IPS-20b (cell line): ENCODE measurements at regions not wholly inside any gene's neighbourhood (a gene's known extent, or its start where the extent isn't known, plus 50 kb on each side); places are given as distances from the start of the nearest gene placed in this dataset.

Source experiments
- H3K27ac ChIP-seq: one replicate; pipeline ENCODE4 v1.5.1; 2013; ENCODE audit warnings: low read length
- H3K27me3 ChIP-seq: 2 replicates; pipeline ENCODE4 v1.6.1; 2013; ENCODE audit warnings: mild to moderate bottlenecking, low read length, inconsistent platforms; ENCODE audit not compliant: insufficient read depth
- H3K36me3 ChIP-seq: 2 replicates; pipeline ENCODE4 v1.6.1; 2013; ENCODE audit warnings: low read depth, mild to moderate bottlenecking, inconsistent platforms, low read length, moderate library complexity; ENCODE audit not compliant: insufficient read depth
- H3K4me1 ChIP-seq: 2 replicates; pipeline ENCODE4 v1.6.1; 2013; ENCODE audit warnings: mild to moderate bottlenecking, control low read depth, inconsistent platforms, low read length, moderate library complexity; ENCODE audit not compliant: insufficient read depth
- H3K4me3 ChIP-seq: 2 replicates; pipeline ENCODE4 v1.5.1; 2013; ENCODE audit warnings: mild to moderate bottlenecking, low read length, inconsistent platforms
- H3K9ac ChIP-seq: 2 replicates; pipeline ENCODE4 v1.6.1; 2013; ENCODE audit warnings: low read depth, mild to moderate bottlenecking, inconsistent platforms, low read length, moderate library complexity
- H3K9me3 ChIP-seq: 2 replicates; pipeline ENCODE4 v1.6.1; 2013; ENCODE audit warnings: mild to moderate bottlenecking, low read depth, low read length, inconsistent platforms; ENCODE audit not compliant: insufficient read depth

GRCh38 chr1:87196110-87196827 lies 132.4 kb upstream of the LMO4 start:
- H3K4me1 ChIP-seq, result peaks cover 7% of the 10 kb centered on the region; the same call in 1 of the 2 replicates
- no peak overlapping the region for H3K9ac ChIP-seq
- H3K27ac ChIP-seq, result no peak overlapping the region
- H3K27me3 ChIP-seq, result no peaks in the 10 kb centered on the region
- H3K4me3 ChIP-seq, result no peak overlapping the region
- peaks cover 9% of the 10 kb centered on the region for H3K9me3 ChIP-seq
- no peaks in the 10 kb centered on the region for H3K36me3 ChIP-seq

- Histone ChIP-seq H3K9me3 (peaks cover 9% of the 10 kb centered on the region), H3K4me1 (peaks cover 10% of the 10 kb centered on the region; the same call in 1 of the 2 replicates), H3K9ac (no peak overlapping the region), H3K36me3 (no peaks in the 10 kb centered on the region), H3K4me3 (no peak overlapping the region), H3K27ac (no peak overlapping the region), H3K27me3 (no peaks in the 10 kb centered on the region)
Observed at GRCh38 chr1:87197156-87197555, 131.5 kb upstream of the LMO4 start.

GRCh38 chr1:87197641-87198040 lies 131.0 kb upstream of the LMO4 start:
- no peaks in the 10 kb centered on the region for H3K27me3 ChIP-seq
- peaks cover 10% of the 10 kb centered on the region; the same call in 1 of the 2 replicates for H3K4me1 ChIP-seq
- H3K4me3 ChIP-seq, result no peak overlapping the region
- peaks cover 9% of the 10 kb centered on the region for H3K9me3 ChIP-seq
- no peak overlapping the region for H3K27ac ChIP-seq
- no peaks in the 10 kb centered on the region for H3K36me3 ChIP-seq
- H3K9ac ChIP-seq, result no peak overlapping the region

GRCh38 chr1:87200875-87201638 lies 127.6 kb upstream of the LMO4 start:
- no peak overlapping the region for H3K27ac ChIP-seq
- no peak overlapping the region for H3K4me3 ChIP-seq
- H3K9ac ChIP-seq, result no peak overlapping the region
- H3K36me3 ChIP-seq, result no peaks in the 10 kb centered on the region
- H3K27me3 ChIP-seq, result no peaks in the 10 kb centered on the region
- no peaks in the 10 kb centered on the region for H3K9me3 ChIP-seq
- H3K4me1 ChIP-seq, result peaks cover 10% of the 10 kb centered on the region; the same call in 1 of the 2 replicates

GRCh38 chr1:87201768-87202167 lies 126.9 kb upstream of the LMO4 start:
- Histone ChIP-seq H3K4me1 (peaks cover 10% of the 10 kb centered on the region; the same call in 1 of the 2 replicates), H3K27ac (no peak overlapping the region), H3K9ac (no peak overlapping the region), H3K4me3 (no peak overlapping the region), H3K27me3 (no peaks in the 10 kb centered on the region), H3K9me3 (no peaks in the 10 kb centered on the region), H3K36me3 (no peaks in the 10 kb centered on the region)

- H3K27me3 ChIP-seq, result no peaks in the 10 kb centered on the region
- peaks cover 10% of the 10 kb centered on the region; the same call in 1 of the 2 replicates for H3K4me1 ChIP-seq
- no peaks in the 10 kb centered on the region for H3K9me3 ChIP-seq
- no peak overlapping the region for H3K27ac ChIP-seq
- H3K9ac ChIP-seq, result no peak overlapping the region
- no peak overlapping the region for H3K4me3 ChIP-seq
- no peaks in the 10 kb centered on the region for H3K36me3 ChIP-seq
Observed at GRCh38 chr1:87202451-87202850, 126.2 kb upstream of the LMO4 start.

- Histone ChIP-seq H3K27ac (no peak overlapping the region), H3K4me3 (no peak overlapping the region), H3K4me1 (peaks cover 10% of the 10 kb centered on the region; the same call in 1 of the 2 replicates), H3K36me3 (no peaks in the 10 kb centered on the region), H3K9ac (no peak overlapping the region), H3K27me3 (no peaks in the 10 kb centered on the region), H3K9me3 (no peaks in the 10 kb centered on the region)
Observed at GRCh38 chr1:87202922-87203655, 125.6 kb upstream of the LMO4 start.

- no peak overlapping the region for H3K9ac ChIP-seq
- no peaks in the 10 kb centered on the region for H3K36me3 ChIP-seq
- H3K4me1 ChIP-seq, result peaks cover 10% of the 10 kb centered on the region; the same call in 1 of the 2 replicates
- H3K9me3 ChIP-seq, result no peaks in the 10 kb centered on the region
- no peak overlapping the region for H3K4me3 ChIP-seq
- no peak overlapping the region for H3K27ac ChIP-seq
- H3K27me3 ChIP-seq, result no peaks in the 10 kb centered on the region
Observed at GRCh38 chr1:87203904-87204303, 124.8 kb upstream of the LMO4 start.

- no peak overlapping the region for H3K27ac ChIP-seq
- peaks cover 10% of the 10 kb centered on the region; the same call in 1 of the 2 replicates for H3K4me1 ChIP-seq
- H3K9ac ChIP-seq, result no peak overlapping the region
- no peaks in the 10 kb centered on the region for H3K9me3 ChIP-seq
- no peak overlapping the region for H3K4me3 ChIP-seq
- H3K27me3 ChIP-seq, result no peaks in the 10 kb centered on the region
- no peaks in the 10 kb centered on the region for H3K36me3 ChIP-seq
Observed at GRCh38 chr1:87204441-87204840, 124.2 kb upstream of the LMO4 start.

- no peak overlapping the region for H3K9ac ChIP-seq
- H3K27ac ChIP-seq, result no peak overlapping the region
- no peaks in the 10 kb centered on the region for H3K27me3 ChIP-seq
- H3K36me3 ChIP-seq, result no peaks in the 10 kb centered on the region
- peaks cover 10% of the 10 kb centered on the region; the same call in 1 of the 2 replicates for H3K4me1 ChIP-seq
- H3K9me3 ChIP-seq, result no peaks in the 10 kb centered on the region
- H3K4me3 ChIP-seq, result no peak overlapping the region
Observed at GRCh38 chr1:87204921-87205320, 123.8 kb upstream of the LMO4 start.

GRCh38 chr1:87206044-87206831 lies 122.4 kb upstream of the LMO4 start:
- no peaks in the 10 kb centered on the region for H3K36me3 ChIP-seq
- no peak overlapping the region for H3K27ac ChIP-seq
- H3K4me1 ChIP-seq, result 0 out of 2 replicates have a peak, but pooled peaks cover 3% of the 10 kb centered on the region
- no peak overlapping the region for H3K9ac ChIP-seq
- no peak overlapping the region for H3K4me3 ChIP-seq
- no peaks in the 10 kb centered on the region for H3K27me3 ChIP-seq
- no peaks in the 10 kb centered on the region for H3K9me3 ChIP-seq
